SU-DHL-6 (cell line): ENCODE measurements at regions not wholly inside any gene's neighbourhood (a gene's known extent, or its start where the extent isn't known, plus 50 kb on each side); places are given as distances from the start of the nearest gene placed in this dataset.

ENCODE experiments used
- CTCF ChIP-seq: fragments of 200-600 bp; sonication (generic); IDR thresholded peaks from one replicate; pipeline ENCODE4 v1.5.1; 2017; ENCODE audit warnings: antibody characterized with exemption, mild to moderate bottlenecking, low read length, moderate library complexity; ENCODE audit not compliant: insufficient read depth, poor library complexity, severe bottlenecking
- EZH2phosphoT487 ChIP-seq: fragments of 200-600 bp; sonication (generic), shearing (Covaris generic); conservative IDR thresholded peaks from 2 replicates; pipeline ENCODE4 v1.6.1; 2018; ENCODE audit warnings: mild to moderate bottlenecking, antibody characterized with exemption, low read length, moderate library complexity, mixed read lengths

- TF ChIP-seq CTCF: no peak
- TF ChIP-seq EZH2phosphoT487: no peak
Observed at GRCh38 chr7:131131746-131132431, 195.8 kb upstream of the MKLN1 start.
